ENCODE measurements at regions not wholly inside any gene's neighbourhood (a gene's known extent, or its start where the extent isn't known, plus 50 kb on each side); places are given as distances from the start of the nearest gene placed in this dataset.

- no TSS peak for BruUV-seq (replicated peaks)
- Histone ChIP-seq H2AFZ (ENCODE audit: low read depth, low read length) (no peak overlapping the region), H3K4me1 (ENCODE audit: control insufficient read depth, extremely low read depth, insufficient read depth, low read length) (no peaks in the 10 kb centered on the region), H3K9me3 (replicated peaks; ENCODE audit: control insufficient read depth, insufficient read depth, low read length) (no peaks in the 10 kb centered on the region), H3K4me2 (ENCODE audit: insufficient read depth, low read length) (no peak overlapping the region), H4K20me1 (replicated peaks; ENCODE audit: control insufficient read depth, extremely low read depth, insufficient read depth, low read length) (no peaks in the 10 kb centered on the region), H3K36me3 (ENCODE audit: control insufficient read depth in 2 of 2, extremely low read depth in 1 of 2, insufficient read depth in 2 of 2, low read length in 2 of 2) (no peaks in the 10 kb centered on the region), H3K27me3 (ENCODE audit: control insufficient read depth in 2 of 2, insufficient read depth in 2 of 2, low read length in 2 of 2) (peaks cover 0 to 2% of the 10 kb centered on the region in 2 experiments), H3K79me2 (ENCODE audit: control insufficient read depth, insufficient read depth, low read length) (no peaks in the 10 kb centered on the region), H3K27ac (ENCODE audit: insufficient read depth, low read depth, low read length) (no peak overlapping the region), H3K9me1 (replicated peaks; ENCODE audit: control insufficient read depth, extremely low read depth, insufficient read depth, low read length) (no peaks in the 10 kb centered on the region), H3K9ac (replicated peaks; ENCODE audit: extremely low read depth, insufficient read depth, low read length) (no peak overlapping the region), H3K4me3 (replicated peaks in 1 of 3; ENCODE audit: insufficient read depth in 1 of 3, low read depth in 1 of 3, low read length in 3 of 3) (no peak overlapping the region)
- CTCF ChIA-PET, result no interaction called here
- no peak for DNase-seq (ENCODE audit: low read depth, low spot score)
- intact Hi-C loops (cut with micrococcal nuclease) (loop anchor here (5.0 kb wide), 1 partner anchor 732 kb away; no protein-coding TSS in a partner anchor), dilution Hi-C loops (cut with MboI; ENCODE audit: extremely low pct_ligation_motif_present, low sequenced_read_pairs) (no loop called here)
- TF ChIP-seq CTCF (IDR thresholded peaks at IDR 0.05; ENCODE audit: extremely low read depth in 1 of 2, insufficient read depth in 1 of 2, low read depth in 1 of 2, low read length in 2 of 2) (no peak), MYC (IDR thresholded peaks at IDR 0.05; ENCODE audit: low read depth, low read length) (no peak), JUN (IDR thresholded peaks at IDR 0.05; ENCODE audit: borderline replicate concordance, insufficient read depth, insufficient read length, low read depth) (no peak), POLR2A (IDR thresholded peaks at IDR 0.05; ENCODE audit: low read depth, low read length) (no peak), FOS (IDR thresholded peaks at IDR 0.05; ENCODE audit: borderline replicate concordance, insufficient read depth, low read length) (no peak), POLR2AphosphoS5 (IDR thresholded peaks at IDR 0.05; ENCODE audit: insufficient read depth, low read depth, low read length) (no peak), MAX (IDR thresholded peaks at IDR 0.05; ENCODE audit: insufficient read depth, insufficient read length) (no peak), EZH2 (IDR thresholded peaks at IDR 0.05; ENCODE audit: borderline replicate concordance, low read depth, low read length, severe bottlenecking) (no peak), GATA2 (IDR thresholded peaks at IDR 0.05; ENCODE audit: insufficient read depth, insufficient read length, low read depth, low read length) (no peak)
- POLR2A ChIA-PET, result no interaction called here
- no peak for FAIRE-seq
Measured at GRCh38 chr20:23289724-23290395, 60.7 kb upstream of the NXT1 start.

All from endothelial cell of umbilical vein (primary cell).